NT2/D1 (cell line): ENCODE measurements at regions not wholly inside any gene's neighbourhood (a gene's known extent, or its start where the extent isn't known, plus 50 kb on each side); places are given as distances from the start of the nearest gene placed in this dataset.

Experiments used
- YY1 ChIP-seq: IDR thresholded peaks from 2 replicates; pipeline ENCODE4 v1.6.1; 2011; ENCODE audit not compliant: insufficient read length, insufficient read depth
- ZNF274 ChIP-seq: IDR thresholded peaks from 2 replicates; pipeline ENCODE4 v1.6.1; 2011; ENCODE audit warnings: mild to moderate bottlenecking, low read depth, low read length

DNA sequence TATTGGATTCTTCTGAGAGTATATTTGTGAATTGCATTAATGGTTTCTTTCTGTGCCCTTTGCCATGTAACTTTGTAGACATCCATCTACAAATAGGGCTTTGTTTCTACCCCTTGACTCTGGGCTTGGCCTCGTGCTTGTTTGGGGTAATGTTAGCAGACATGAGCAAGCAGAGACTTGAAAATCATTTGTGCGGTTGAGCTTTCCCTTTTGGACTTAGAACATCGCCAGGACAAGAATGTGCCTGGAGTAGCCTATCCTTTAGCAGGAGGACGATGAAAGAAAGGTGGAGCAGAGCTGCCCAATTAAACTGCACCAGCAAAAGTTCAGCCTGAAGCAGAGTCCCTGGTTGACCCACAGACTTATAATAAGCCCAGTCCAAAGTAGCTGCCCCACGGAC is 785.9 kb downstream of the EPHA4 start:
- TF ChIP-seq ZNF274 = no peak
- no peak for TF ChIP-seq YY1
